ENCODE measurements at regions not wholly inside any gene's neighbourhood (a gene's known extent, or its start where the extent isn't known, plus 50 kb on each side); places are given as distances from the start of the nearest gene placed in this dataset.

DNA sequence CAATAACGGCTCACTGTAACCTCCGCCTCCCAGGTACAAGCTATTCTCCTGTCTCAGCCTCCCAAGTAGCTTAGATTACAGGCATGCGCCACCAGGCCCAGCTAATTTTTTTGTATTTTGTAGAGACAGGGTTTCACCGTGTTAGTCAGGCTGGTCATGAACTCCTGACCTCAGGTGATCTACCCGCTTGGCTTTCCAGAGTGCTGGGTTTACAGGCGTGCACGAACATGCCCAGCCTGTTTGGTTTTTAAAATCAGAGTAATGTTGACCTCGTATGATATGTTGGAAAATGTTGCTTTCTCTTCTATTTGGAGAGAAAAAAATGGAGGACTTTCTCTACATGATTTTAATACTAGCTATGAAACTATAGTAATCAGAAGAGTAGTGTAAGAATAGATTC, 386.2 kb downstream of the PTH2R start (continued):
- no peak for TF ChIP-seq RNF2 (IDR thresholded peaks at IDR 0.05; ENCODE audit: borderline replicate concordance, low read depth, low read length, missing control alignments, poor library complexity, severe bottlenecking)
- TF ChIP-seq MAFK (IDR thresholded peaks at IDR 0.05; ENCODE audit: low read depth, low read length), result no peak
